Suprapubic skin (tissue), 4 donors: ENCODE measurements at regions not wholly inside any gene's neighbourhood (a gene's known extent, or its start where the extent isn't known, plus 50 kb on each side); places are given as distances from the start of the nearest gene placed in this dataset.

Experiments used
- CTCF ChIP-seq, 2 donors: fragments of 200-600 bp in 1 of 2; fragments of 450-650 bp in 1 of 2; sonication (generic) in 1 of 2; IDR thresholded peaks; one replicate each; pipeline ENCODE4 v1.5.1; 2016 to 2019; ENCODE audit warnings: antibody characterized with exemption in 2 of 2, mild to moderate bottlenecking in 1 of 2, moderate library complexity in 1 of 2
- POLR2A ChIP-seq, 2 donors: fragments of 450-650 bp; IDR thresholded peaks; one replicate each; pipeline ENCODE4 v1.6.1; 2017; ENCODE audit warnings: antibody characterized with exemption in 2 of 2, mild to moderate bottlenecking in 2 of 2, moderate library complexity in 2 of 2
- POLR2AphosphoS5 ChIP-seq, 3 donors: sonication (generic); formaldehyde crosslinking; IDR thresholded peaks; one replicate each; pipeline ENCODE4 v1.6.1; 2017; ENCODE audit warnings: antibody characterized with exemption in 3 of 3

DNA sequence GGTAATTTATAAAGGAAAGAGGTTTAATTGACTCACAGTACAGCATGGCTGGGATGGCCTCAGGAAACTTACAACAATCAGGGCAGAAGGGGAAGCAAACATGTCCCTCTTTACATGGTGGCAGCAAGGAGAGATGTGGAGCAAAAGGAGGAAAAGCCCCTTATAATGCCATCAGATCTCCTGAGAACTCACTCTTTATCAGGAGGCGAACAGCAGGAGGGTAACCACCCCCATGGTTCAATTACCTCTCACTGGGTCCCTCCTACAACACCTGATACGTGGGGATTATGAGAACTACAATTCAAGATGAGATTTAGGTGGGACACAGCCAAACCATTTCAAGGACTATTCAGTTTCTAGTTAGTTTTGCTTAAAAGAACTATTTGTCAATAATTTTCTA, 453.3 kb downstream of the C12orf50 start:
- TF ChIP-seq CTCF (IDR thresholded peaks at IDR 0.05) (no peak), POLR2AphosphoS5 (IDR thresholded peaks at IDR 0.05) (no peak), POLR2A (IDR thresholded peaks at IDR 0.05) (no peak)
